K562 (cell line): ENCODE measurements at regions not wholly inside any gene's neighbourhood (a gene's known extent, or its start where the extent isn't known, plus 50 kb on each side); places are given as distances from the start of the nearest gene placed in this dataset.

Experiments used
- ARNT ChIP-seq, 2 experiments: fragments of 450-650 bp; IDR thresholded peaks; 2 replicates each; pipeline ENCODE4 v1.6.1; 2016; ENCODE audit warnings: mild to moderate bottlenecking in 1 of 2
- CTCF ChIP-seq, 3 experiments: IDR thresholded peaks in 2 of 3; conservative IDR thresholded peaks in 1 of 3; 2 replicates each; pipeline ENCODE4 v1.5.1; 2011 to 2012; ENCODE audit warnings: low read length in 3 of 3, mild to moderate bottlenecking in 3 of 3, control low read depth in 2 of 3, improper control_type of control experiment in 1 of 3, inconsistent platforms in 1 of 3, low read depth in 1 of 3, mixed read lengths in 1 of 3, moderate library complexity in 1 of 3; ENCODE audit not compliant: insufficient read depth in 2 of 3
- EZH2 ChIP-seq: IDR thresholded peaks from 2 replicates; pipeline ENCODE4 v1.6.1; 2012; ENCODE audit warnings: low read depth, mild to moderate bottlenecking, inconsistent platforms, low read length, borderline replicate concordance
- FOXK1 ChIP-seq: sonication (generic); formaldehyde crosslinking; IDR thresholded peaks from 2 replicates; pipeline ENCODE4 v1.8.0; 2022; ENCODE audit warnings: missing genetic modification reagents, mild to moderate bottlenecking, borderline replicate concordance
- HDAC6 ChIP-seq: IDR thresholded peaks from 2 replicates; pipeline ENCODE4 v1.6.1; 2012; ENCODE audit warnings: low read depth, mild to moderate bottlenecking, control low read depth, inconsistent platforms, low read length, moderate library complexity
- NCOA6 ChIP-seq: fragments of 450-650 bp; IDR thresholded peaks from 2 replicates; pipeline ENCODE4 v1.6.1; 2017; ENCODE audit warnings: mild to moderate bottlenecking
- PML ChIP-seq: IDR thresholded peaks from 2 replicates; pipeline ENCODE4 v1.6.1; 2012; ENCODE audit warnings: low read length, inconsistent platforms
- POLR2AphosphoS5 ChIP-seq: IDR thresholded peaks from 2 replicates; pipeline ENCODE4 v1.6.1; 2011; ENCODE audit warnings: mild to moderate bottlenecking, low read depth, low read length, moderate library complexity; ENCODE audit not compliant: control insufficient read depth, insufficient read depth
- RB1 ChIP-seq: fragments of 450-650 bp; IDR thresholded peaks from 2 replicates; pipeline ENCODE4 v1.6.1; 2017; ENCODE audit warnings: low read depth, mild to moderate bottlenecking
- REST ChIP-seq, 2 experiments: fragments of 450-650 bp; formaldehyde crosslinking in 1 of 2; IDR thresholded peaks; 2 replicates each; pipeline versions ENCODE4 v1.4.0 to v1.6.1; 2014 to 2020; ENCODE audit warnings: mild to moderate bottlenecking in 2 of 2, borderline replicate concordance in 1 of 2, low read depth in 1 of 2
- ZNF146 ChIP-seq: IDR thresholded peaks from one replicate; pipeline ENCODE4 v1.6.1; 2018; ENCODE audit warnings: missing compliant biosample characterization; ENCODE audit not compliant: unreplicated experiment
- ZNF174 ChIP-seq: fragments of 250-450 bp; sonication (Bioruptor Pico); IDR thresholded peaks from 2 replicates; pipeline ENCODE4 v1.4.0; 2020; ENCODE audit warnings: mild to moderate bottlenecking
- ZNF232 ChIP-seq: sonication (generic); formaldehyde crosslinking; IDR thresholded peaks from 2 replicates; pipeline ENCODE4 v1.8.0; 2022; ENCODE audit warnings: mild to moderate bottlenecking, missing genetic modification reagents

GRCh38 chr20:11128721-11129120 is 454.9 kb upstream of the JAG1 start:
- TF ChIP-seq ZNF232 (CRISPR knock-in tag) (no peak), ARNT (IDR thresholded peaks at IDR 0.05) (no peak), EZH2 (no peak), ZNF146 (CRISPR knock-in tag) (no peak), ZNF174 (CRISPR knock-in tag) (no peak), PML (no peak), RB1 (no peak), REST (IDR thresholded peaks at IDR 0.05; ENCODE audit: borderline replicate concordance) (no peak), REST (CRISPR knock-in tag; IDR thresholded peaks at IDR 0.05; ENCODE audit: low read depth) (no peak), CTCF (IDR thresholded peaks at IDR 0.05 in 2 of 3, conservative IDR thresholded peaks at IDR 0.05 in 1 of 3; ENCODE audit: insufficient read depth in 2 of 3, low read depth in 1 of 3, low read length in 3 of 3) (no peak), NCOA6 (no peak), POLR2AphosphoS5 (no peak), HDAC6 (no peak), FOXK1 (CRISPR knock-in tag) (no peak)
